K562 (cell line): ENCODE measurements at regions not wholly inside any gene's neighbourhood (a gene's known extent, or its start where the extent isn't known, plus 50 kb on each side); places are given as distances from the start of the nearest gene placed in this dataset.

ENCODE experiments used
- TF ChIP-seq, protein P1 (sequence below): fragments of 250-450 bp; sonication (Bioruptor Pico); IDR thresholded peaks from 2 replicates; pipeline ENCODE4 v1.4.0; 2020; ENCODE audit warnings: mild to moderate bottlenecking, moderate library complexity
- TF ChIP-seq, protein P2 (sequence below), 2 experiments: fragments of 450-650 bp; formaldehyde crosslinking in 1 of 2; IDR thresholded peaks; 2 replicates each; pipeline versions ENCODE4 v1.4.0 to v1.6.1; 2014 to 2020; ENCODE audit warnings: mild to moderate bottlenecking in 2 of 2, borderline replicate concordance in 1 of 2, low read depth in 1 of 2
- TF ChIP-seq, protein P3 (sequence below): fragments of 450-650 bp; IDR thresholded peaks from 2 replicates; pipeline ENCODE4 v1.6.1; 2016; ENCODE audit warnings: mild to moderate bottlenecking, moderate library complexity

DNA sequence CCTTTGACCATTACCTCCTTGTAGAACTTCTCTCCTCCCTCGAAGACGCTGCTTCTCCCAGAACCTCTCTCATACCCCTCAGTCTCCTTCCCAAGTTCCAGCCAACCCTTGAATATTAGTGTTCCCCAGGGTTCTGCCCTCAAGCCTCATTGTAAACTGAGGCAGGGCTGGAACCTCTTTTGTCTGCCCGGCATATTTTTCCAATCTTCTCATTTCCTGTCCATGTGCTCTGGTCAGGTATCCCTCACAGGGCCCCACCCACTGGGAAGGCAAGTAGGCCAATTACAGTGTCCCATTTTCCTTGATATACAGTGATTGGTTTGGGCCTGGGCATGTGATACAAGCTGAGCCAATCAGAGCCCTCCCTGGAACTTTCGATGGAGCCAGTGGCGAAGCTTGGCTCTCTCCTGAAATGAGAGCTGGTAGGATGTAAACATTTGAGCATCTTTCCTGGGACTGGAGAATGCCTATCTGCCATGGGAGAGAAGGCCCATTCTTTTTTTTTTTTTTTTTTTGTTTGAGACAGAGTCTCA, 57.1 kb upstream of the ID3 start (continued):
- TF ChIP-seq, protein P1, sequence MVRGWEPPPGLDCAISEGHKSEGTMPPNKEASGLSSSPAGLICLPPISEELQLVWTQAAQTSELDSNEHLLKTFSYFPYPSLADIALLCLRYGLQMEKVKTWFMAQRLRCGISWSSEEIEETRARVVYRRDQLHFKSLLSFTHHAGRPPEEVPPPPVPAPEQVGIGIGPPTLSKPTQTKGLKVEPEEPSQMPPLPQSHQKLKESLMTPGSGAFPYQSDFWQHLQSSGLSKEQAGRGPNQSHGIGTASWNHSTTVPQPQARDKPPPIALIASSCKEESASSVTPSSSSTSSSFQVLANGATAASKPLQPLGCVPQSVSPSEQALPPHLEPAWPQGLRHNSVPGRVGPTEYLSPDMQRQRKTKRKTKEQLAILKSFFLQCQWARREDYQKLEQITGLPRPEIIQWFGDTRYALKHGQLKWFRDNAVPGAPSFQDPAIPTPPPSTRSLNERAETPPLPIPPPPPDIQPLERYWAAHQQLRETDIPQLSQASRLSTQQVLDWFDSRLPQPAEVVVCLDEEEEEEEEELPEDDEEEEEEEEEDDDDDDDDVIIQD: no peak
- TF ChIP-seq, protein P2, sequence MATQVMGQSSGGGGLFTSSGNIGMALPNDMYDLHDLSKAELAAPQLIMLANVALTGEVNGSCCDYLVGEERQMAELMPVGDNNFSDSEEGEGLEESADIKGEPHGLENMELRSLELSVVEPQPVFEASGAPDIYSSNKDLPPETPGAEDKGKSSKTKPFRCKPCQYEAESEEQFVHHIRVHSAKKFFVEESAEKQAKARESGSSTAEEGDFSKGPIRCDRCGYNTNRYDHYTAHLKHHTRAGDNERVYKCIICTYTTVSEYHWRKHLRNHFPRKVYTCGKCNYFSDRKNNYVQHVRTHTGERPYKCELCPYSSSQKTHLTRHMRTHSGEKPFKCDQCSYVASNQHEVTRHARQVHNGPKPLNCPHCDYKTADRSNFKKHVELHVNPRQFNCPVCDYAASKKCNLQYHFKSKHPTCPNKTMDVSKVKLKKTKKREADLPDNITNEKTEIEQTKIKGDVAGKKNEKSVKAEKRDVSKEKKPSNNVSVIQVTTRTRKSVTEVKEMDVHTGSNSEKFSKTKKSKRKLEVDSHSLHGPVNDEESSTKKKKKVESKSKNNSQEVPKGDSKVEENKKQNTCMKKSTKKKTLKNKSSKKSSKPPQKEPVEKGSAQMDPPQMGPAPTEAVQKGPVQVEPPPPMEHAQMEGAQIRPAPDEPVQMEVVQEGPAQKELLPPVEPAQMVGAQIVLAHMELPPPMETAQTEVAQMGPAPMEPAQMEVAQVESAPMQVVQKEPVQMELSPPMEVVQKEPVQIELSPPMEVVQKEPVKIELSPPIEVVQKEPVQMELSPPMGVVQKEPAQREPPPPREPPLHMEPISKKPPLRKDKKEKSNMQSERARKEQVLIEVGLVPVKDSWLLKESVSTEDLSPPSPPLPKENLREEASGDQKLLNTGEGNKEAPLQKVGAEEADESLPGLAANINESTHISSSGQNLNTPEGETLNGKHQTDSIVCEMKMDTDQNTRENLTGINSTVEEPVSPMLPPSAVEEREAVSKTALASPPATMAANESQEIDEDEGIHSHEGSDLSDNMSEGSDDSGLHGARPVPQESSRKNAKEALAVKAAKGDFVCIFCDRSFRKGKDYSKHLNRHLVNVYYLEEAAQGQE (IDR thresholded peaks at IDR 0.05; ENCODE audit: borderline replicate concordance): peak; percentile 25; the same call in 1 of the 2 replicates
- TF ChIP-seq, protein P2 (CRISPR knock-in tag; IDR thresholded peaks at IDR 0.05; ENCODE audit: low read depth): no peak
- TF ChIP-seq, protein P3, sequence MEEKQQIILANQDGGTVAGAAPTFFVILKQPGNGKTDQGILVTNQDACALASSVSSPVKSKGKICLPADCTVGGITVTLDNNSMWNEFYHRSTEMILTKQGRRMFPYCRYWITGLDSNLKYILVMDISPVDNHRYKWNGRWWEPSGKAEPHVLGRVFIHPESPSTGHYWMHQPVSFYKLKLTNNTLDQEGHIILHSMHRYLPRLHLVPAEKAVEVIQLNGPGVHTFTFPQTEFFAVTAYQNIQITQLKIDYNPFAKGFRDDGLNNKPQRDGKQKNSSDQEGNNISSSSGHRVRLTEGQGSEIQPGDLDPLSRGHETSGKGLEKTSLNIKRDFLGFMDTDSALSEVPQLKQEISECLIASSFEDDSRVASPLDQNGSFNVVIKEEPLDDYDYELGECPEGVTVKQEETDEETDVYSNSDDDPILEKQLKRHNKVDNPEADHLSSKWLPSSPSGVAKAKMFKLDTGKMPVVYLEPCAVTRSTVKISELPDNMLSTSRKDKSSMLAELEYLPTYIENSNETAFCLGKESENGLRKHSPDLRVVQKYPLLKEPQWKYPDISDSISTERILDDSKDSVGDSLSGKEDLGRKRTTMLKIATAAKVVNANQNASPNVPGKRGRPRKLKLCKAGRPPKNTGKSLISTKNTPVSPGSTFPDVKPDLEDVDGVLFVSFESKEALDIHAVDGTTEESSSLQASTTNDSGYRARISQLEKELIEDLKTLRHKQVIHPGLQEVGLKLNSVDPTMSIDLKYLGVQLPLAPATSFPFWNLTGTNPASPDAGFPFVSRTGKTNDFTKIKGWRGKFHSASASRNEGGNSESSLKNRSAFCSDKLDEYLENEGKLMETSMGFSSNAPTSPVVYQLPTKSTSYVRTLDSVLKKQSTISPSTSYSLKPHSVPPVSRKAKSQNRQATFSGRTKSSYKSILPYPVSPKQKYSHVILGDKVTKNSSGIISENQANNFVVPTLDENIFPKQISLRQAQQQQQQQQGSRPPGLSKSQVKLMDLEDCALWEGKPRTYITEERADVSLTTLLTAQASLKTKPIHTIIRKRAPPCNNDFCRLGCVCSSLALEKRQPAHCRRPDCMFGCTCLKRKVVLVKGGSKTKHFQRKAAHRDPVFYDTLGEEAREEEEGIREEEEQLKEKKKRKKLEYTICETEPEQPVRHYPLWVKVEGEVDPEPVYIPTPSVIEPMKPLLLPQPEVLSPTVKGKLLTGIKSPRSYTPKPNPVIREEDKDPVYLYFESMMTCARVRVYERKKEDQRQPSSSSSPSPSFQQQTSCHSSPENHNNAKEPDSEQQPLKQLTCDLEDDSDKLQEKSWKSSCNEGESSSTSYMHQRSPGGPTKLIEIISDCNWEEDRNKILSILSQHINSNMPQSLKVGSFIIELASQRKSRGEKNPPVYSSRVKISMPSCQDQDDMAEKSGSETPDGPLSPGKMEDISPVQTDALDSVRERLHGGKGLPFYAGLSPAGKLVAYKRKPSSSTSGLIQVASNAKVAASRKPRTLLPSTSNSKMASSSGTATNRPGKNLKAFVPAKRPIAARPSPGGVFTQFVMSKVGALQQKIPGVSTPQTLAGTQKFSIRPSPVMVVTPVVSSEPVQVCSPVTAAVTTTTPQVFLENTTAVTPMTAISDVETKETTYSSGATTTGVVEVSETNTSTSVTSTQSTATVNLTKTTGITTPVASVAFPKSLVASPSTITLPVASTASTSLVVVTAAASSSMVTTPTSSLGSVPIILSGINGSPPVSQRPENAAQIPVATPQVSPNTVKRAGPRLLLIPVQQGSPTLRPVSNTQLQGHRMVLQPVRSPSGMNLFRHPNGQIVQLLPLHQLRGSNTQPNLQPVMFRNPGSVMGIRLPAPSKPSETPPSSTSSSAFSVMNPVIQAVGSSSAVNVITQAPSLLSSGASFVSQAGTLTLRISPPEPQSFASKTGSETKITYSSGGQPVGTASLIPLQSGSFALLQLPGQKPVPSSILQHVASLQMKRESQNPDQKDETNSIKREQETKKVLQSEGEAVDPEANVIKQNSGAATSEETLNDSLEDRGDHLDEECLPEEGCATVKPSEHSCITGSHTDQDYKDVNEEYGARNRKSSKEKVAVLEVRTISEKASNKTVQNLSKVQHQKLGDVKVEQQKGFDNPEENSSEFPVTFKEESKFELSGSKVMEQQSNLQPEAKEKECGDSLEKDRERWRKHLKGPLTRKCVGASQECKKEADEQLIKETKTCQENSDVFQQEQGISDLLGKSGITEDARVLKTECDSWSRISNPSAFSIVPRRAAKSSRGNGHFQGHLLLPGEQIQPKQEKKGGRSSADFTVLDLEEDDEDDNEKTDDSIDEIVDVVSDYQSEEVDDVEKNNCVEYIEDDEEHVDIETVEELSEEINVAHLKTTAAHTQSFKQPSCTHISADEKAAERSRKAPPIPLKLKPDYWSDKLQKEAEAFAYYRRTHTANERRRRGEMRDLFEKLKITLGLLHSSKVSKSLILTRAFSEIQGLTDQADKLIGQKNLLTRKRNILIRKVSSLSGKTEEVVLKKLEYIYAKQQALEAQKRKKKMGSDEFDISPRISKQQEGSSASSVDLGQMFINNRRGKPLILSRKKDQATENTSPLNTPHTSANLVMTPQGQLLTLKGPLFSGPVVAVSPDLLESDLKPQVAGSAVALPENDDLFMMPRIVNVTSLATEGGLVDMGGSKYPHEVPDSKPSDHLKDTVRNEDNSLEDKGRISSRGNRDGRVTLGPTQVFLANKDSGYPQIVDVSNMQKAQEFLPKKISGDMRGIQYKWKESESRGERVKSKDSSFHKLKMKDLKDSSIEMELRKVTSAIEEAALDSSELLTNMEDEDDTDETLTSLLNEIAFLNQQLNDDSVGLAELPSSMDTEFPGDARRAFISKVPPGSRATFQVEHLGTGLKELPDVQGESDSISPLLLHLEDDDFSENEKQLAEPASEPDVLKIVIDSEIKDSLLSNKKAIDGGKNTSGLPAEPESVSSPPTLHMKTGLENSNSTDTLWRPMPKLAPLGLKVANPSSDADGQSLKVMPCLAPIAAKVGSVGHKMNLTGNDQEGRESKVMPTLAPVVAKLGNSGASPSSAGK: peak; percentile 80
